ENCODE measurements at regions not wholly inside any gene's neighbourhood (a gene's known extent, or its start where the extent isn't known, plus 50 kb on each side); places are given as distances from the start of the nearest gene placed in this dataset.

GRCh38 chr14:99055019-99055418 is 217.0 kb downstream of the BCL11B start:
- TF ChIP-seq CTCF (IDR thresholded peaks at IDR 0.05), result no peak
- TF ChIP-seq POLR2AphosphoS5 (IDR thresholded peaks at IDR 0.05), result no peak
- no peak for TF ChIP-seq POLR2A (IDR thresholded peaks at IDR 0.05)

Measured in prostate gland (tissue), 2 donors.